ENCODE measurements at regions not wholly inside any gene's neighbourhood (a gene's known extent, or its start where the extent isn't known, plus 50 kb on each side); places are given as distances from the start of the nearest gene placed in this dataset.

DNA sequence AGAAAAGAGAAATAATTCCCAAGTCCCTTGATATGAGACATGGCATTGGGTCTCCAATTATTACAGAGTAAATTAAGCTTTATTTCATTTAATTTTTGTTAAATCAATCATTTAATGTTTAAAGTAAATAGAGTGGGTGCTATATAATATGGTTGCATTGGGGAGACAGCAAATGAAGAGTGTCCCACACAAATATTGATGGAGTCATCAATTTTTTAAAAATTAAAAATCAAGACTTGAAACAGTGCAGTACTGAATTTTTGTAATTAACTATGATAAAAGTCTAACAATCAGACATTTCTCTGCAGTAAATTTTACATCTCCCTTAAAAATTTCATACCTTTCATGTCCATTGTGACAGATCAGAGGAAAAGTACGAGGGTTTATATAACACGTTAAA, 193.9 kb upstream of the ID4 start:
- H3K36me3 ChIP-seq = no peaks in the 10 kb centered on the region
- intact Hi-C loops (cut with DNase I; ENCODE audit: low total_unique reads) = no loop called here
- no peaks in the 10 kb centered on the region for H3K27me3 ChIP-seq
- TF ChIP-seq POLR2AphosphoS5 (IDR thresholded peaks at IDR 0.05) (no peak), EP300 (IDR thresholded peaks at IDR 0.05) (no peak), POLR2A (IDR thresholded peaks at IDR 0.05) (no peak)
- TF ChIP-seq, protein P1, sequence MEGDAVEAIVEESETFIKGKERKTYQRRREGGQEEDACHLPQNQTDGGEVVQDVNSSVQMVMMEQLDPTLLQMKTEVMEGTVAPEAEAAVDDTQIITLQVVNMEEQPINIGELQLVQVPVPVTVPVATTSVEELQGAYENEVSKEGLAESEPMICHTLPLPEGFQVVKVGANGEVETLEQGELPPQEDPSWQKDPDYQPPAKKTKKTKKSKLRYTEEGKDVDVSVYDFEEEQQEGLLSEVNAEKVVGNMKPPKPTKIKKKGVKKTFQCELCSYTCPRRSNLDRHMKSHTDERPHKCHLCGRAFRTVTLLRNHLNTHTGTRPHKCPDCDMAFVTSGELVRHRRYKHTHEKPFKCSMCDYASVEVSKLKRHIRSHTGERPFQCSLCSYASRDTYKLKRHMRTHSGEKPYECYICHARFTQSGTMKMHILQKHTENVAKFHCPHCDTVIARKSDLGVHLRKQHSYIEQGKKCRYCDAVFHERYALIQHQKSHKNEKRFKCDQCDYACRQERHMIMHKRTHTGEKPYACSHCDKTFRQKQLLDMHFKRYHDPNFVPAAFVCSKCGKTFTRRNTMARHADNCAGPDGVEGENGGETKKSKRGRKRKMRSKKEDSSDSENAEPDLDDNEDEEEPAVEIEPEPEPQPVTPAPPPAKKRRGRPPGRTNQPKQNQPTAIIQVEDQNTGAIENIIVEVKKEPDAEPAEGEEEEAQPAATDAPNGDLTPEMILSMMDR (IDR thresholded peaks at IDR 0.05) = no peak
- WGBS, 5 donors = 71 to 95% (median 93%) methylated on average over 2 of the region's 2 CpGs
- H3K27ac ChIP-seq = no peak overlapping the region
- no peaks in the 10 kb centered on the region for H3K4me1 ChIP-seq
- no peak for DNase-seq
- peaks cover 0 to 2% (median 0%) of the 10 kb centered on the region in 4 donors for H3K9me3 ChIP-seq
- no peak overlapping the region for H3K4me3 ChIP-seq

DNA sequence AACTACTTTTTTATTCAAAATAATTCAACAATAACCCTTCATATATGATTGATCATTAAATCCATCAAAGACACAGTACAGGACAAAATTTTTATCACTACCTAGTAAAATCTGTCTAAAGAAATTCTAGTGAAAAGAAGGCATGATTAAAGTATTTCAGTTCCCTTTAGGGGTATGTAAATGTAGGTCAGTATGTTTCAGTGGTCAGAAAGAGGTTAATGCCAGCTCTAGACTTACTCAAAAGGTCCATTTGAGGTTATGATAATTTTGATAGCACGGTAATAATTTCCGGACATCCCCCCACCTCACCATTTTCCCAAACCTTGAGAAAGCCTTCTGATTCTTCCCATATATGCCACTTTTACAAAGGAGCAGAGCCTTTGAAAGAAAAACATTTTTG, 193.5 kb upstream of the ID4 start:
- WGBS, 5 donors = 76 to 85% (median 81%) methylated on average over 2 of the region's 2 CpGs
- TF ChIP-seq POLR2AphosphoS5 (IDR thresholded peaks at IDR 0.05) = no peak
- TF ChIP-seq POLR2A (IDR thresholded peaks at IDR 0.05) = no peak
- no peak for TF ChIP-seq EP300 (IDR thresholded peaks at IDR 0.05)
- TF ChIP-seq, protein P1 (IDR thresholded peaks at IDR 0.05) = no peak
- intact Hi-C loops (cut with DNase I; ENCODE audit: low total_unique reads) = no loop called here

DNA sequence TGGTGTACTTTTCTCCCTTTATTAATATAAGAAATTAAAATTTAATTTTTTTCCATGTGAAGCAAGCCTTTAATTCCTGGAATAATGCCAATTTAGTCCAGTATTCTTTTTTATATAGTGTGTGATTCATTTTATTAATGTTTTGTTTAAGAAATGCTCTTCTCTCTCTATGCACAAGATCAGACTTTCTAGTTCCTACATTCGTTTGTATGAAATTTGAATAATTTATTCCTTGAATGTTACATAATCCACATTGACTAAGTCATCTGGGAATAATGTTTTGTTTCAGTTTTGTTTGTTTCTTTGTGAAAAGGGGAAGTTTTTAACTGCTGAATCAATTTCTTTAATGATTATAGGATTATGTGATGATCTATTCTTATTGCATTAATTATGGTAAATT, 181.4 kb upstream of the ID4 start:
- TF ChIP-seq EP300 (IDR thresholded peaks at IDR 0.05) = no peak
- TF ChIP-seq, protein P1 (IDR thresholded peaks at IDR 0.05) = no peak
- no peak for TF ChIP-seq POLR2AphosphoS5 (IDR thresholded peaks at IDR 0.05)
- TF ChIP-seq POLR2A (IDR thresholded peaks at IDR 0.05) = no peak
- no peaks in the 10 kb centered on the region for H3K36me3 ChIP-seq
- H3K4me3 ChIP-seq = no peak overlapping the region
- H3K27me3 ChIP-seq = no peaks in the 10 kb centered on the region
- DNase-seq = no peak
- H3K27ac ChIP-seq = no peak overlapping the region
- H3K4me1 ChIP-seq = no peaks in the 10 kb centered on the region
- 55 to 81% (median 67%) methylated on average over 1 of the region's 1 CpG for WGBS, 5 donors
- H3K9me3 ChIP-seq = no peaks in the 10 kb centered on the region
- intact Hi-C loops (cut with DNase I; ENCODE audit: low total_unique reads) = no loop called here

More for the DNA sequence above, 193.5 kb upstream of the ID4 start:
- Histone ChIP-seq H3K27ac (no peak overlapping the region), H3K4me3 (no peak overlapping the region), H3K4me1 (no peaks in the 10 kb centered on the region), H3K27me3 (no peaks in the 10 kb centered on the region), H3K36me3 (no peaks in the 10 kb centered on the region), H3K9me3 (no peaks in the 10 kb centered on the region)
- no peak for DNase-seq

DNA sequence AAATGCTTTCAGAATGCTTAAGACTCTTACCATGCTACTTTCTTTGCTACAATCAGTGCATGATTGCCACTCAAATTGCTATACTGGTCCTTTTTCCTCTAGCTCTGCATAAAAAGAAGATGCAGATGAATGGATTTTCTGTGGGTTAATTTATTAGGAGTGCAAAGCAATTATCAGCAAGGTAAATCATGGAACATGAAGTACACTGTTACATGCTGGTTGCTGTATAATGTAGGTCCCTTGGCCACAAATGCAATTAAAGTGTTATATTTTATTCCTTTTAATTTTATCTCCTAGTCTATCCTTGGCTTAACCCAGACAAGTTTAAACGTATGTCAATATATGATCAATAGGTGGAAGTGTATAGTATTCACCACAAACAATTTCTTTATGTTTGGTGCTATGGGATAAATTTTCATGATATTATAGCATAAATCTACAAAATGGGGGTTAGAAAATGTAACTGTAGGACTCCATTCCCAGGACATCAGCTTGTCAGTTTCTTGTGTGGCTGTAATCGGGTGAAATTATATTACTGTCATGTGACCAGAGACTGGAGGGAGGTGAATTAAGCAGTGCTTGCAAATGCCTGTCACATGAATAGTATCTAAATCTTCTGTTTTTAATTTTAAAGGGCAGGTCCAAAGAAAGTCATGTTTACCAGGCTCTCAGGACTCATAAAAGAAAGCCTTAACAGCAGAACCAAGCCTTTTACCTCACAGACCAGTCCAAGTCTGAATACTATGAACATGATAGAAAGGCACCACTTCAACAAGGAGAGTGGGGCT, 176.9 kb upstream of the ID4 start:
- Histone ChIP-seq H3K27ac (no peak overlapping the region), H3K9me3 (no peaks in the 10 kb centered on the region), H3K4me3 (no peak overlapping the region), H3K4me1 (peaks cover 0 to 6% (median 2%) of the 10 kb centered on the region in 4 donors), H3K36me3 (no peaks in the 10 kb centered on the region), H3K27me3 (no peaks in the 10 kb centered on the region)
- intact Hi-C loops (cut with DNase I; ENCODE audit: low total_unique reads) = no loop called here
- DNase-seq = no peak
- TF ChIP-seq EP300 (IDR thresholded peaks at IDR 0.05) = no peak
- TF ChIP-seq POLR2AphosphoS5 (IDR thresholded peaks at IDR 0.05) = no peak
- TF ChIP-seq, protein P1 (IDR thresholded peaks at IDR 0.05) = no peak
- TF ChIP-seq POLR2A (IDR thresholded peaks at IDR 0.05) = no peak
- WGBS, 5 donors = 45 to 74% (median 63%) methylated on average over 2 of the region's 2 CpGs
